ENCODE measurements at regions not wholly inside any gene's neighbourhood (a gene's known extent, or its start where the extent isn't known, plus 50 kb on each side); places are given as distances from the start of the nearest gene placed in this dataset.

DNA sequence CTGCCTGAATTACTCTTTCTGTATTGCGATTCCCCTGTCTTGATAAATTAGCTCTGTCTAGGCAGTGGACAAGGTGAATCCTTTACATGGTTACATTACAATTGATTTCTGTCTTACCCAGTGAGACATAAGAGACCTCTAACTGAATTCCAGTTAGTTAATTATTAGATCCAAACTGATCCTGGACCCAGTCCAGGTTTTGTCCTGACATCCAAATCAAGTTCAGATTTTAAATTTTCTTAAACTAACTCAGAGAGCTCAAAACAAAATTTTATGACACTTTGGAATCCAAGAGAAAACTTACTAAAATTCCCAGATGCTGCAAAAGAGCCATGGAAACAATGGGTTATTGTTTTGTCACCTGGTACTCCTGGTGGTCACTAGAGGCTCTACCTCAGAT is 2166.6 kb downstream of the TP53TG3F start:
- H3K4me3 Mint-ChIP-seq: no peak overlapping the region
- ChIA-PET CTCF (no interaction called here), POLR2A (no interaction called here)
- no peaks in the 10 kb centered on the region for H3K4me1 Mint-ChIP-seq
- no peak for ATAC-seq
- H3K36me3 Mint-ChIP-seq: peaks cover 48% of the 10 kb centered on the region
- DNase-seq (ENCODE audit: low spot score): no peak
- no peak overlapping the region for H3K27ac Mint-ChIP-seq
- peaks cover 7% of the 10 kb centered on the region for H3K27me3 Mint-ChIP-seq (ENCODE audit: low read depth)
- TF ChIP-seq GTF2I (CRISPR knock-in tag; conservative IDR thresholded peaks at IDR 0.05) (no peak), ZNF138 (CRISPR knock-in tag; conservative IDR thresholded peaks at IDR 0.05) (no peak), TEAD4 (CRISPR knock-in tag; IDR thresholded peaks at IDR 0.05) (no peak), ZNF121 (CRISPR knock-in tag; IDR thresholded peaks at IDR 0.05) (no peak), FOXJ3 (CRISPR knock-in tag; IDR thresholded peaks at IDR 0.05; ENCODE audit: borderline replicate concordance) (no peak), SOX15 (CRISPR knock-in tag; IDR thresholded peaks at IDR 0.05) (no peak), ETV6 (CRISPR knock-in tag; IDR thresholded peaks at IDR 0.05) (no peak), ESRRA (CRISPR knock-in tag; IDR thresholded peaks at IDR 0.05; ENCODE audit: borderline replicate concordance) (no peak), ZBTB21 (CRISPR knock-in tag; IDR thresholded peaks at IDR 0.05; ENCODE audit: borderline replicate concordance) (no peak), TP53 (CRISPR knock-in tag; IDR thresholded peaks at IDR 0.05) (no peak), NR2C2 (CRISPR knock-in tag; IDR thresholded peaks at IDR 0.05) (no peak), NFE2L1 (CRISPR knock-in tag; IDR thresholded peaks at IDR 0.05) (no peak)
- TF ChIP-seq, protein P1, sequence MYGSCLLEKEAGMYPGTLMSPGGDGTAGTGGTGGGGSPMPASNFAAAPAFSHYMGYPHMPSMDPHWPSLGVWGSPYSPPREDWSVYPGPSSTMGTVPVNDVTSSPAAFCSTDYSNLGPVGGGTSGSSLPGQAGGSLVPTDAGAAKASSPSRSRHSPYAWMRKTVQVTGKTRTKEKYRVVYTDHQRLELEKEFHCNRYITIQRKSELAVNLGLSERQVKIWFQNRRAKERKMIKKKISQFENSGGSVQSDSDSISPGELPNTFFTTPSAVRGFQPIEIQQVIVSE (CRISPR knock-in tag; IDR thresholded peaks at IDR 0.05; ENCODE audit: borderline replicate concordance): no peak
- TF ChIP-seq, protein P2, sequence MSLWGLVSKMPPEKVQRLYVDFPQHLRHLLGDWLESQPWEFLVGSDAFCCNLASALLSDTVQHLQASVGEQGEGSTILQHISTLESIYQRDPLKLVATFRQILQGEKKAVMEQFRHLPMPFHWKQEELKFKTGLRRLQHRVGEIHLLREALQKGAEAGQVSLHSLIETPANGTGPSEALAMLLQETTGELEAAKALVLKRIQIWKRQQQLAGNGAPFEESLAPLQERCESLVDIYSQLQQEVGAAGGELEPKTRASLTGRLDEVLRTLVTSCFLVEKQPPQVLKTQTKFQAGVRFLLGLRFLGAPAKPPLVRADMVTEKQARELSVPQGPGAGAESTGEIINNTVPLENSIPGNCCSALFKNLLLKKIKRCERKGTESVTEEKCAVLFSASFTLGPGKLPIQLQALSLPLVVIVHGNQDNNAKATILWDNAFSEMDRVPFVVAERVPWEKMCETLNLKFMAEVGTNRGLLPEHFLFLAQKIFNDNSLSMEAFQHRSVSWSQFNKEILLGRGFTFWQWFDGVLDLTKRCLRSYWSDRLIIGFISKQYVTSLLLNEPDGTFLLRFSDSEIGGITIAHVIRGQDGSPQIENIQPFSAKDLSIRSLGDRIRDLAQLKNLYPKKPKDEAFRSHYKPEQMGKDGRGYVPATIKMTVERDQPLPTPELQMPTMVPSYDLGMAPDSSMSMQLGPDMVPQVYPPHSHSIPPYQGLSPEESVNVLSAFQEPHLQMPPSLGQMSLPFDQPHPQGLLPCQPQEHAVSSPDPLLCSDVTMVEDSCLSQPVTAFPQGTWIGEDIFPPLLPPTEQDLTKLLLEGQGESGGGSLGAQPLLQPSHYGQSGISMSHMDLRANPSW (CRISPR knock-in tag; conservative IDR thresholded peaks at IDR 0.05; ENCODE audit: low read depth): no peak
- TF ChIP-seq, protein P3, sequence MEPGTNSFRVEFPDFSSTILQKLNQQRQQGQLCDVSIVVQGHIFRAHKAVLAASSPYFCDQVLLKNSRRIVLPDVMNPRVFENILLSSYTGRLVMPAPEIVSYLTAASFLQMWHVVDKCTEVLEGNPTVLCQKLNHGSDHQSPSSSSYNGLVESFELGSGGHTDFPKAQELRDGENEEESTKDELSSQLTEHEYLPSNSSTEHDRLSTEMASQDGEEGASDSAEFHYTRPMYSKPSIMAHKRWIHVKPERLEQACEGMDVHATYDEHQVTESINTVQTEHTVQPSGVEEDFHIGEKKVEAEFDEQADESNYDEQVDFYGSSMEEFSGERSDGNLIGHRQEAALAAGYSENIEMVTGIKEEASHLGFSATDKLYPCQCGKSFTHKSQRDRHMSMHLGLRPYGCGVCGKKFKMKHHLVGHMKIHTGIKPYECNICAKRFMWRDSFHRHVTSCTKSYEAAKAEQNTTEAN (CRISPR knock-in tag; IDR thresholded peaks at IDR 0.05): no peak
- TF ChIP-seq, protein P4, sequence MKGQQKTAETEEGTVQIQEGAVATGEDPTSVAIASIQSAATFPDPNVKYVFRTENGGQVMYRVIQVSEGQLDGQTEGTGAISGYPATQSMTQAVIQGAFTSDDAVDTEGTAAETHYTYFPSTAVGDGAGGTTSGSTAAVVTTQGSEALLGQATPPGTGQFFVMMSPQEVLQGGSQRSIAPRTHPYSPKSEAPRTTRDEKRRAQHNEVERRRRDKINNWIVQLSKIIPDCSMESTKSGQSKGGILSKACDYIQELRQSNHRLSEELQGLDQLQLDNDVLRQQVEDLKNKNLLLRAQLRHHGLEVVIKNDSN (CRISPR knock-in tag; IDR thresholded peaks at IDR 0.05): no peak
- TF ChIP-seq, protein P5, sequence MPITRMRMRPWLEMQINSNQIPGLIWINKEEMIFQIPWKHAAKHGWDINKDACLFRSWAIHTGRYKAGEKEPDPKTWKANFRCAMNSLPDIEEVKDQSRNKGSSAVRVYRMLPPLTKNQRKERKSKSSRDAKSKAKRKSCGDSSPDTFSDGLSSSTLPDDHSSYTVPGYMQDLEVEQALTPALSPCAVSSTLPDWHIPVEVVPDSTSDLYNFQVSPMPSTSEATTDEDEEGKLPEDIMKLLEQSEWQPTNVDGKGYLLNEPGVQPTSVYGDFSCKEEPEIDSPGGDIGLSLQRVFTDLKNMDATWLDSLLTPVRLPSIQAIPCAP (CRISPR knock-in tag; IDR thresholded peaks at IDR 0.05): no peak
- TF ChIP-seq, protein P6, sequence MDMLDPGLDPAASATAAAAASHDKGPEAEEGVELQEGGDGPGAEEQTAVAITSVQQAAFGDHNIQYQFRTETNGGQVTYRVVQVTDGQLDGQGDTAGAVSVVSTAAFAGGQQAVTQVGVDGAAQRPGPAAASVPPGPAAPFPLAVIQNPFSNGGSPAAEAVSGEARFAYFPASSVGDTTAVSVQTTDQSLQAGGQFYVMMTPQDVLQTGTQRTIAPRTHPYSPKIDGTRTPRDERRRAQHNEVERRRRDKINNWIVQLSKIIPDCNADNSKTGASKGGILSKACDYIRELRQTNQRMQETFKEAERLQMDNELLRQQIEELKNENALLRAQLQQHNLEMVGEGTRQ (CRISPR knock-in tag; IDR thresholded peaks at IDR 0.05): no peak
- TF ChIP-seq, protein P7, sequence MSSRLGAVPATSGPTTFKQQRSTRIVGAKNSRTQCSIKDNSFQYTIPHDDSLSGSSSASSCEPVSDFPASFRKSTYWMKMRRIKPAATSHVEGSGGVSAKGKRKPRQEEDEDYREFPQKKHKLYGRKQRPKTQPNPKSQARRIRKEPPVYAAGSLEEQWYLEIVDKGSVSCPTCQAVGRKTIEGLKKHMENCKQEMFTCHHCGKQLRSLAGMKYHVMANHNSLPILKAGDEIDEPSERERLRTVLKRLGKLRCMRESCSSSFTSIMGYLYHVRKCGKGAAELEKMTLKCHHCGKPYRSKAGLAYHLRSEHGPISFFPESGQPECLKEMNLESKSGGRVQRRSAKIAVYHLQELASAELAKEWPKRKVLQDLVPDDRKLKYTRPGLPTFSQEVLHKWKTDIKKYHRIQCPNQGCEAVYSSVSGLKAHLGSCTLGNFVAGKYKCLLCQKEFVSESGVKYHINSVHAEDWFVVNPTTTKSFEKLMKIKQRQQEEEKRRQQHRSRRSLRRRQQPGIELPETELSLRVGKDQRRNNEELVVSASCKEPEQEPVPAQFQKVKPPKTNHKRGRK (CRISPR knock-in tag; IDR thresholded peaks at IDR 0.05; ENCODE audit: borderline replicate concordance): no peak
- H3K9me3 Mint-ChIP-seq: peaks cover 52% of the 10 kb centered on the region

Measured in WTC11 (cell line).